Stomach smooth muscle (tissue), 2 donors: ENCODE measurements at regions not wholly inside any gene's neighbourhood (a gene's known extent, or its start where the extent isn't known, plus 50 kb on each side); places are given as distances from the start of the nearest gene placed in this dataset.
A peak's percentile ranks its signal among the peaks of the same experiment; 100 is the strongest.

Source experiments
- H3K27ac ChIP-seq: one replicate; pipeline ENCODE4 v1.7.0; 2013; ENCODE audit warnings: mild to moderate bottlenecking, low read length, inconsistent platforms
- H3K27me3 ChIP-seq, 2 donors: one replicate each; pipeline ENCODE4 v1.7.0; 2013; ENCODE audit warnings: low read length in 2 of 2; ENCODE audit not compliant: insufficient read depth in 2 of 2, control insufficient read depth in 1 of 2
- H3K36me3 ChIP-seq, 2 donors: one replicate each; pipeline ENCODE4 v1.7.0; 2013; ENCODE audit warnings: low read length in 2 of 2; ENCODE audit not compliant: control insufficient read depth in 2 of 2, insufficient read depth in 2 of 2
- H3K4me1 ChIP-seq: one replicate; pipeline ENCODE4 v1.7.0; 2013; ENCODE audit warnings: low read length; ENCODE audit not compliant: control insufficient read depth, insufficient read depth
- H3K4me3 ChIP-seq, 2 donors: one replicate each; pipeline ENCODE4 v1.7.0; 2013; ENCODE audit warnings: low read length in 2 of 2
- H3K9ac ChIP-seq, 2 donors: one replicate each; pipeline ENCODE4 v1.7.0; 2013; ENCODE audit warnings: low read length in 2 of 2, mild to moderate bottlenecking in 1 of 2
- H3K9me3 ChIP-seq, 2 donors: one replicate each; pipeline ENCODE4 v1.7.0; 2013; ENCODE audit warnings: low read length in 2 of 2; ENCODE audit not compliant: control insufficient read depth in 2 of 2
- donor health status: healthy.
- donor health status: Pancreatic carcinoma.

DNA sequence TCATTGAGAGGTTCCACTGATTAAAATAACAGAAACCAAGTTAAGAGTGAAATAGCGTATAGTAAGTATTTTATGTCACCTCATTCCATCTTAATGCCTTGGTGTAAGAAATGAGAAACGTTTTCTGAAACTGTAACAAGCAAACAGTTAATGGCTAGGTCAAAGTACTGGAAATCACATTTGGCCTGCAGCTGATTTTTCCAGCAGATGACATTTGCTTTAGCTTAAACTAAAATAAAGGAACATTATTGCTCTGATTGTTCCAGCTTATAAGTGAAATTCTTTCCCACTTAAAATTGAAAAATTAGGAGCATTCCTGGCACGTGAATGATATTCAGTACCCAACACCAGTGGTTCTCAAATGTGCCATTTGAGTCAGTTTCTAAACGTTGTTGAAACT lies 213.6 kb upstream of the DPP6 start:
- Histone ChIP-seq H3K9ac (no peak overlapping the region), H3K36me3 (no peaks in the 10 kb centered on the region), H3K27me3 (no peaks in the 10 kb centered on the region), H3K27ac (no peak overlapping the region), H3K4me3 (no peak overlapping the region), H3K9me3 (peaks cover 0 to 2% of the 10 kb centered on the region in 2 donors), H3K4me1 (peaks cover 13% of the 10 kb centered on the region)

DNA sequence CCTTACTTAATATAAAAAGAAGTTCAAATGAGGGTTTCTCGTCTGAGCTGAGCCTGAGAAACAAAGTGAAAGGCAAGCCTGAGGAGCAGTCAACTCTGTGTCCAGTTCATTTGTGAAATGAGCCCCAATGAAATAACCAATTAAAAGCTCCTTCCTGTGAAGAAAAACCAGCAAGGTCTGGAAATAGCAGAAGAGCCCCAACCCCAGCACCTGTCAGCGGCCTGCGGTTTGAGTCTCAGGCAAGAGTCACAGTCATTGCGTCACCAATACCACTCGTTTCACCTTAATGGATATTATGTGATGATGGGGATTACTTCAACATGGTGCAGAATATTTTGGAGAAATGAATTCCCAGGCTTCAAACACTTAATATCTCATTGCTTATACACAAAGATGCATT lies 211.3 kb upstream of the DPP6 start:
- H3K4me1 ChIP-seq, result peaks cover 3% of the 10 kb centered on the region
- peaks cover 0 to 2% of the 10 kb centered on the region in 2 donors for H3K9me3 ChIP-seq
- H3K27ac ChIP-seq, result no peak overlapping the region
- H3K27me3 ChIP-seq, result no peaks in the 10 kb centered on the region
- H3K36me3 ChIP-seq, result no peaks in the 10 kb centered on the region
- no peak overlapping the region for H3K4me3 ChIP-seq
- no peak overlapping the region for H3K9ac ChIP-seq

DNA sequence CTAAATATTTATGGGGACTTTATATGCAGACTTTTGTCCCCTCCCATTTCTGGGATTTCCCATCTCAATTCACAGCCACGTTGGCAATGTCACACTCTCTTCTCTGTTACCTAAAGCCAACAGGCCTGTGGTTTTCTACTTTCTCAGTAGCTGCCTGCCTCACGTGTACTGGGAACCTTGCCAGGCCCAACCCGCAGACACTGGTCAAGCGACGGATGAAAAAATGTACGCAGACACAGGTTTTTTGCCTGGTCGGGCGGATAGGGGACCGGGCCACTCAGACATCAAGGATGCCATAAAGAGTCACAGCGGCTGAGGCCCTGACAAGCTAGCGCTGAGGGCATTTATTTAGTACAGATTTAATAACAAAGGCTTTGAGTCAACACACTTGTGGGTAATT lies 204.4 kb upstream of the DPP6 start:
- Histone ChIP-seq H3K4me1 (no peaks in the 10 kb centered on the region), H3K36me3 (no peaks in the 10 kb centered on the region), H3K27ac (no peak overlapping the region), H3K4me3 (no peak overlapping the region), H3K27me3 (no peaks in the 10 kb centered on the region), H3K9ac (no peak overlapping the region), H3K9me3 (peaks cover 0 to 2% of the 10 kb centered on the region in 2 donors)

DNA sequence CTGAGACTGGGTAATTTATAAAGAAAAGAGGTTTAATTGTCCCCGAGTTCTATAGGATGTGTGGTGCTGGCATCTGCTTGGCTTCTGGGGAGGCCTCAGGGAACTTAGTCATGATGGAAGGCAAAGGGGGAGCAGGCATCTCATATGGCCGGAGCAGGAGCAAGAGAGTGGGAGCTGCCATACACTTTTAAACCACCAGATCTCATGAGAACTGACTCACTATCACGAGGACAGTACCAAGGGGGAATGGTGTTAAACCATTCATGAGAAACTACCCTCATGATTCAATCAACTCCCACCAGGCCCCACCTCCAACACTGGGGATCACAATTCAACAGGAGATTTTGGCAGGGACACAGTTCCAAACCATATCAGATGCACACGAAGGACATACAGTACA lies 199.9 kb upstream of the DPP6 start:
- no peak overlapping the region for H3K9ac ChIP-seq
- no peaks in the 10 kb centered on the region for H3K4me1 ChIP-seq
- no peaks in the 10 kb centered on the region for H3K36me3 ChIP-seq
- no peak overlapping the region for H3K4me3 ChIP-seq
- H3K27ac ChIP-seq, result no peak overlapping the region
- H3K27me3 ChIP-seq, result no peaks in the 10 kb centered on the region
- peaks cover 0 to 3% of the 10 kb centered on the region in 2 donors for H3K9me3 ChIP-seq

DNA sequence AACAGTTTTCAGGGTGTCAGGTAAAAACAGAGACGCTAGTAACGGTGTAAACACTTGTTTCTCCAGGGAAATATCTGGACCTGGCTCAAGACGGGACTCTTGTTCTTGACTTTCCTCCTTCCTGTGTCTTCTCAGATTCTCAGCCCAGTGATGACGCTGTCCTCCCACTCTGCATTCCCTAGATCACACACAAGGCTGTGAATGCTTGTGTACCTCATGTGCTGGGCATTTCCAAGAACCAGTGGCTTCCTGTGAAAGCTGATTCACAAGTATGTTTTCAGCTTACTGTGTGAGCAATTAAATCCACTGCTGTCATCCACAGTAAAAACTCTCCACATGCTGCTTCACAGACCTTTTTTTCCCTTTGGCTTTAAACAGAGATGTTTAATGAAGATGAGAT lies 193.8 kb upstream of the DPP6 start:
- Histone ChIP-seq H3K9ac (no peak overlapping the region), H3K9me3 (peaks cover 0 to 3% of the 10 kb centered on the region in 2 donors), H3K36me3 (no peaks in the 10 kb centered on the region), H3K4me1 (peaks cover 5% of the 10 kb centered on the region), H3K4me3 (no peak overlapping the region), H3K27ac (peak overlapping the region; percentile 41), H3K27me3 (no peaks in the 10 kb centered on the region)

DNA sequence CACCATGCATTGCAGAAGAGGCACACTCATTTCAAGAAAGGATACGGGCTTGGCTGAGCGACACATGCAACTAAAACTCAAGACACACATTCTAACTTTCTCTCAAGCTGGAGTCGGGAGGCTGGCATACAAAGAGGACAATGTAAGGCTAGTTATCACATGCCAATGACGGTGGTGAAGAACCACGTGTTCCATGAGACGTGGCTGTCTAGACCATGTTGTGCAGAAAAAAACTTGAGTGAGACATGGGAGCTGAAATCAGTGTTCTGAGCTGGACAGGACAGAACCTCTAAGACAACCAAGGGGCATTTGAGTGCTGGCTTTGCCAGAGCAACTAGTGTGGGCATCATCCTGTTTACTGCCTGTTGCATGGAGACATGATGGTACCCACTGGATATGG lies 193.0 kb upstream of the DPP6 start:
- peaks cover 0 to 3% of the 10 kb centered on the region in 2 donors for H3K9me3 ChIP-seq
- H3K36me3 ChIP-seq, result no peaks in the 10 kb centered on the region
- no peak overlapping the region for H3K27ac ChIP-seq
- H3K4me3 ChIP-seq, result no peak overlapping the region
- H3K9ac ChIP-seq, result no peak overlapping the region
- no peaks in the 10 kb centered on the region for H3K27me3 ChIP-seq
- H3K4me1 ChIP-seq, result peaks cover 5% of the 10 kb centered on the region

DNA sequence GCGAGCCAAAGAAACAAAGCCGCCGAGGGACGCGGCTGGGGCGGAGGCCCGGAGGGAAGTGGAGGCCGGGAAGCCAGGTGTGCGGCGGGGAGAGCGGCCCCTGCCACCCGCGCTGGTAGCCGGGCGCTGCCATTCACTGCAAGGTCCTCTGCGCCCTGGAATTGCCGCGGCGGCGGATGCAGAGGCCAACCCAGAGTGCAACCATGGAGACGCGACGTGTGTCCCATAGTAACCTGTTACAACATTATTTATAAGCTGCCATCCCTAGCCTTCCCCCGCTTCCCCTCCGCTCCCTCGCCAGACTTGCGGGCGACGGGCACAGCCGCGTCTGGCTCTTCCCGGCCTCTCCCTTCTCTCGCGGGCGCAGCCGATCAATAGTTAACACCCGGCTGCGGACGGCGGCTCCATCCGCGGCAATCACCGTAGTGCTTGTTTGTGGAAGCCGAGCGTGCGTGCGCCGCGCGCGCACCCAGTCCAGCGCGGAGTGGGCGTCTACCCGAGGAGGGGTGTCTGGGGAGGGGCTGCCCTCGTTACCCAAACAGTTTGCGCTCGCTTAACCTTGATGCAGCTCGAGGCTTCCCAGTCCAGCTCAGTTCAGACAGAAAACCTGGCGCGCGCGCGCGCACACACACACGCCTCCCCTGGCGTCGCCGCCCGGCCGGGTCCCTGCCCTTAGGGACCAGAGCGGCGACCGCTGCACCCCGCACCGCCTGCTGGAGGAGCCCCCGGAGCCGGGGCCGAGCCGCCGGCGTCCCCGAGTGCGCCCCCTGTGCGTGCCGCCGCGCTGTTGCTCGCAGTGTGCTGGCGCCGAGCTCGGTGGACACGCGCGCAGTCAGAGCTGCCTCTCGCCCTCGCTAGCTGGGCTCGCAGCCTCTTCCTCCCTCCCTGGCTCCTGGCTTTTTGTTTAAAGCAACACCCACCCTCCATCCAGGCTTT lies 165.4 kb upstream of the DPP6 start:
- Histone ChIP-seq H3K27me3 (peaks cover 4 to 18% of the 10 kb centered on the region in 2 donors), H3K27ac (no peak overlapping the region), H3K4me3 (peak overlapping the region; percentile 62 to 73), H3K9ac (peak overlapping the region in 1 of 2 donors; percentile 33), H3K36me3 (no peaks in the 10 kb centered on the region), H3K9me3 (no peaks in the 10 kb centered on the region), H3K4me1 (peaks cover 17% of the 10 kb centered on the region)

DNA sequence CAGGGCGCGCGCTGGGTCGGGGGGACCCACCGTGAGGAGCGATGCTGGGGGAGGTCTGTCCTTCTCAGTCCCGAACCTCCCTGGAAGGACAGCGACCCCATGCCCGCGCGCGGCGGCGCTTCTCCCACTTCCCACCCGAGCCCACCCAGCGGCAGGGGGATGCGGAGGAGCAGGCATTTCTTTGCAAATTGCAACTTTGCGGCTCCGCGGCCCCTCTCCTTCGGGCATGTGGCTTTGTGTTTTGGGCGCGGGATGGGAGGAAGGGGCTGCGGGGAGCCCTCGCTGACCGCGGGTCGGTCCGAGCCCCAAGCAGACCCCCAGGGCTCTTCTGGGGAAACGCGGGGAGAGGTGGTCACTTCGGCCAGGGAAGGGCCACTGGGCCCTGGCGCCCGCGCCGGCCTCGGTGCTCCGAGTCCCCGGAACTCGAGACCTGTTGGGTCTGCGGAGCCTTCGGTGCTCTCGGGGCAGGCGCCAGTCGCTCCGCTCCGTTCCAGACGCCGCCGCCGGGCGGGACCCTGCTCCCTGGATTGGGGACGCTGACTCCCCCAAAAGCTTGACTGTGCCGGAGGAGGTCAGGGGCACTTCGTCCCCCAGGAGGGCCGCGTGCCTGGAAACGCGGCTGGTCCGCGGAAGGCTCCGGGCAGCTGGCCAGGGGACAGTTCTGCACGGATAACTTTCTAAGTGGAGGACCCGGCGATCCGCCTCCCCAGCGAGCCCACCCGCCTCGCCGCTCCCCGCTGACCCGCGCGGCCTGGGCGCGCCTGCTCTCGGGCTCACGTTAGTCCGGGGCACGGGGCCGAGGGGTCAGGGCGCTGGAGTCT lies 164.2 kb upstream of the DPP6 start:
- Histone ChIP-seq H3K9ac (peak overlapping the region in 1 of 2 donors; percentile 33), H3K9me3 (no peaks in the 10 kb centered on the region), H3K27me3 (peaks cover 4 to 18% of the 10 kb centered on the region in 2 donors), H3K4me3 (peak overlapping the region; percentile 62 to 73), H3K4me1 (peaks cover 17% of the 10 kb centered on the region), H3K27ac (no peak overlapping the region), H3K36me3 (no peaks in the 10 kb centered on the region)

DNA sequence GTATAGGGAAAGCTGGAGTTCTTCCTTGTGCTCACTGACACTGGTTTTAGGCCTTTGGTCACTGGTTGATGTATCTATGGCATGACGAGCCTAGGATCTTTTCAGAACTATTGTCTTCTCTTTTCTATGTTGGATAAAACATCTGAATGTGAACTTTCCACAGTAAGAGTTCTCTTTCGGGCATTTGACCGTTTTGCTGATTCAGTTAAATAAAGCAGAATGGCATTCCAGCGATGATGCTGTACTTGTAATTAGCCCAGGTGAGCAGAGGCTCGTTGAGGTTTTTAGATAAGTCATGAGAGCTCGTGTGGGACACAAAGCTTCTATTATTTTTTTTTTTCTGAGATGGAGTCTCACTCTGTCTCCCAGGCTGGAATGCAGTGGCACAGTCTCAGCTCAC lies 160.2 kb upstream of the DPP6 start:
- Histone ChIP-seq H3K9me3 (no peaks in the 10 kb centered on the region), H3K36me3 (no peaks in the 10 kb centered on the region), H3K27ac (no peak overlapping the region), H3K4me3 (no peak overlapping the region), H3K4me1 (peaks cover 11% of the 10 kb centered on the region), H3K9ac (no peak overlapping the region), H3K27me3 (peaks cover 0 to 14% of the 10 kb centered on the region in 2 donors)

DNA sequence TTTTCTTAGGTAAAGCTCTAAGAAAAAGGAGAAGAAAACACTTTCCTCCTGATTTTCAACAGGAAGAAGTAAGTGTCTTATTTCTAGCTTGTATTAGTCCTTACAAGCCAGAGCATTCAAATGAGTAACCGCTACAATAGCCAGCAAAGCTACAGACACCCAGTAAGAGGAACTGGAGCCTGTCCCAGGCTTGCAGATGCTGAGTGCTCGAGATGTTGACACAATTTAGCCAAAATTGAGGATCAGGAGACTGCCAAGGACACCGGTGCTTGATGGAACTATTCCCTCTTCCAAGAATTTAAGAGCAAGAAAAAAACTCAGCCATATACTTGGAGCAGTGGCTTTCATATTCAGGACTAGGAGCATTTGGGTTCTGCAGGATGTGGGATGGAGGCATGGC lies 149.3 kb upstream of the DPP6 start:
- H3K4me1 ChIP-seq, result no peaks in the 10 kb centered on the region
- no peak overlapping the region for H3K9ac ChIP-seq
- no peaks in the 10 kb centered on the region for H3K36me3 ChIP-seq
- H3K9me3 ChIP-seq, result no peaks in the 10 kb centered on the region
- H3K27ac ChIP-seq, result no peak overlapping the region
- no peaks in the 10 kb centered on the region for H3K27me3 ChIP-seq
- H3K4me3 ChIP-seq, result no peak overlapping the region
